ENCODE measurements at regions not wholly inside any gene's neighbourhood (a gene's known extent, or its start where the extent isn't known, plus 50 kb on each side); places are given as distances from the start of the nearest gene placed in this dataset.

DNA sequence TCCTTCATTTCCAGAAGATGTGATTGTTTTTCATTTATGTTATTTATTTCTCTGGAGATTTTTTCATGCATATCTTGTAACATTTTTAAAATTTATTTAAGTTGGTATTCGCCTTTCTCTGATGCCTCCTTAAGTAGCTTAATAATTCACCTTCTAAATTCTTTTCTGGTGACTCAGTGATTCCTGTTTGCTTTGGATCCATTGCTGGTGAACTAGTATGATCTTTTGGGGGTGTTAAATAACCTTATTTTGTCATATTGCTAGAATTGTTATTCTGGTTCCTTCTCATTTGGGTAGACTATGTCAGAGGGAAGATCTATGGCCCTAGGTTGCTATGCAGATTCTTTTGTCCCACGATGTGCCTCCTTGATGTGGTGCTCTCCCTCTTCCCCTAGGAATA, 1347.2 kb upstream of the B3GALT2 start:
- H3K9me3 Mint-ChIP-seq, result peaks cover 2 to 39% (median 13%) of the 10 kb centered on the region in 6 donors
- no peaks in the 10 kb centered on the region for H3K4me1 Mint-ChIP-seq
- H3K27ac Mint-ChIP-seq, result no peak overlapping the region
- no peak overlapping the region for H3K4me3 Mint-ChIP-seq
- DNase-seq, result no peak
- peaks cover 0 to 4% (median 0%) of the 10 kb centered on the region in 3 donors for H3K36me3 Mint-ChIP-seq
- H3K27me3 Mint-ChIP-seq (ENCODE audit: low read depth in 3 of 3), result peaks cover 0 to 2% (median 0%) of the 10 kb centered on the region in 3 donors

GRCh38 chr1:194517567-194517966, 1331.2 kb upstream of the B3GALT2 start:
- H3K4me1 Mint-ChIP-seq, result no peaks in the 10 kb centered on the region
- no peak overlapping the region for H3K27ac Mint-ChIP-seq
- H3K36me3 Mint-ChIP-seq, result no peaks in the 10 kb centered on the region
- no peak overlapping the region for H3K4me3 Mint-ChIP-seq
- H3K27me3 Mint-ChIP-seq (ENCODE audit: low read depth in 3 of 3), result no peaks in the 10 kb centered on the region
- H3K9me3 Mint-ChIP-seq, result peaks cover 8 to 28% (median 13%) of the 10 kb centered on the region in 6 donors
- no peak for DNase-seq

DNA sequence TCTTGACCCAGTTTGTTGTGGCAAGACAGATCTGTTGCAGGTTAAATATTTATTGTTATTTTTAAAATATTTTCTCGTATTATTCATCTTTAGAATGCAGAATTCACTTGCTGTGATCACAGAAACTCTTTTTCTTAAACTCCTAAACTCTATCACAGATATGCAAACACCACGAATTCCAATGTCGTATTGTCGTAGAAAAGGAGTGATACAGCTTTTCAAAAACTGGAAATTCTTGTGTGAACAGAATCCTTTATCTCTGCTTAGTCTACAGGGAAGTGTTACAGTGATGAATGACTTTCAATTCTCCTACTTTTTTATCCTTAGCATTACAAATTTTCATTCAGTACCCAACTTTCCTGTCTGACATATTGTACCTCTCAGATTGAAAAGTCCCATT, 1329.5 kb upstream of the B3GALT2 start:
- H3K4me1 Mint-ChIP-seq, result no peaks in the 10 kb centered on the region
- no peaks in the 10 kb centered on the region for H3K36me3 Mint-ChIP-seq
- no peak overlapping the region for H3K4me3 Mint-ChIP-seq
- peaks cover 0 to under 1% (median 0%) of the 10 kb centered on the region in 3 donors for H3K27me3 Mint-ChIP-seq (ENCODE audit: low read depth in 3 of 3)
- peaks cover 11 to 38% (median 16%) of the 10 kb centered on the region in 6 donors for H3K9me3 Mint-ChIP-seq
- H3K27ac Mint-ChIP-seq, result no peak overlapping the region
- no peak for DNase-seq

DNA sequence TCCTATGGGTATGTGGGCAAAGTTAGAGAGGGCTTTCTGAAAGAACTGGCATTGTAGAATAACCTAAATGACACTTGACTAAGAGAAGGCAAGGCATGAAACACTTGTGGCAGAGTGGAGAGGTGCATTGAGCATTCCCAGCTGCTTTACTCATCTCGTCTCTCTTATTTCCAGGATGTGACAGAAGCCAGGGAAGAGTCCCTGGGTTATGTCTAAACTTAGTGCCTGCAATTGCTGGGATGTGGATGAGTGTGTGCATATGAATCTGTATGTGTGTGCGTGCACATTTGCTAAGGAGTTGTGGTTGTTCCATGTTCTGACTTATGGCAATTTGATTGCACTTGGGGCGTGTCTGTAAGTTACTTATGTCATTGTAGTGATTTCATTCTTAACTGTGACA, 1326.5 kb upstream of the B3GALT2 start:
- Mint-ChIP-seq H3K27ac (no peak overlapping the region), H3K27me3 (ENCODE audit: low read depth in 3 of 3) (peaks cover 0 to 1% (median 0%) of the 10 kb centered on the region in 3 donors), H3K4me1 (no peaks in the 10 kb centered on the region)

GRCh38 chr1:194512345-194512744, 1325.9 kb upstream of the B3GALT2 start:
- Mint-ChIP-seq H3K9me3 (peaks cover 5 to 44% (median 13%) of the 10 kb centered on the region in 6 donors), H3K4me3 (no peak overlapping the region), H3K4me1 (no peaks in the 10 kb centered on the region), H3K27me3 (ENCODE audit: low read depth in 3 of 3) (peaks cover 0 to 1% (median 0%) of the 10 kb centered on the region in 3 donors), H3K36me3 (no peaks in the 10 kb centered on the region), H3K27ac (no peak overlapping the region)
- no peak for DNase-seq

More for the DNA sequence above, 1326.5 kb upstream of the B3GALT2 start:
- Mint-ChIP-seq H3K36me3 (no peaks in the 10 kb centered on the region), H3K4me3 (no peak overlapping the region), H3K9me3 (peaks cover 5 to 47% (median 13%) of the 10 kb centered on the region in 6 donors)
- no peak for DNase-seq

- Mint-ChIP-seq H3K27me3 (ENCODE audit: low read depth in 3 of 3) (no peaks in the 10 kb centered on the region), H3K9me3 (peaks cover 2 to 24% (median 4%) of the 10 kb centered on the region in 6 donors), H3K4me1 (no peaks in the 10 kb centered on the region), H3K27ac (no peak overlapping the region), H3K36me3 (no peaks in the 10 kb centered on the region), H3K4me3 (no peak overlapping the region)
- no peak for DNase-seq
Measured at GRCh38 chr1:194503209-194503608, 1316.8 kb upstream of the B3GALT2 start.

GRCh38 chr1:194495434-194495833, 1309.0 kb upstream of the B3GALT2 start:
- Mint-ChIP-seq H3K4me1 (no peaks in the 10 kb centered on the region), H3K36me3 (no peaks in the 10 kb centered on the region), H3K9me3 (peaks cover 6 to 26% (median 18%) of the 10 kb centered on the region in 6 donors), H3K27me3 (ENCODE audit: low read depth in 3 of 3) (peaks cover 0 to 2% (median 0%) of the 10 kb centered on the region in 3 donors), H3K27ac (no peak overlapping the region), H3K4me3 (no peak overlapping the region)
- no peak for DNase-seq

DNA sequence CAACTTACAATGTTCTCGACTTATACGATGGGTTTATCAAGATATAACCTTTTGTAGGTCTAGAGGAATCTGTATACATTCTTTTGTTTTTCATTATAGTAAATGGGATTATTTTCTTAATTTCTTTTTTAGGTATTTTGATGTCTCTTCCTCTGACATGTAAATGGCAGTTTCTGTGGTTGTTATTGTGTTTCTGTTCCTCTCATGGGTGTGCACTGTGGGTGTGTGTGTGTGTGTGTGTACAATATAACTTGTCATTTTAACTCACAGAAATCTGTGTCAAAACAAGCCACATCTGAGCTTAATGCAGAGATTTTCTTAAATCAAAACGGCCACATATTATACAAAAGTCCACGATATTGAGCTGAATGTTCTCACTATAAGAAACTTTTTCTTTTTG, 1300.8 kb upstream of the B3GALT2 start:
- Mint-ChIP-seq H3K4me1 (no peaks in the 10 kb centered on the region), H3K27ac (no peak overlapping the region), H3K27me3 (ENCODE audit: low read depth in 3 of 3) (no peaks in the 10 kb centered on the region), H3K4me3 (no peak overlapping the region), H3K36me3 (no peaks in the 10 kb centered on the region), H3K9me3 (peaks cover 5 to 29% (median 13%) of the 10 kb centered on the region in 6 donors)
- no peak for DNase-seq

DNA sequence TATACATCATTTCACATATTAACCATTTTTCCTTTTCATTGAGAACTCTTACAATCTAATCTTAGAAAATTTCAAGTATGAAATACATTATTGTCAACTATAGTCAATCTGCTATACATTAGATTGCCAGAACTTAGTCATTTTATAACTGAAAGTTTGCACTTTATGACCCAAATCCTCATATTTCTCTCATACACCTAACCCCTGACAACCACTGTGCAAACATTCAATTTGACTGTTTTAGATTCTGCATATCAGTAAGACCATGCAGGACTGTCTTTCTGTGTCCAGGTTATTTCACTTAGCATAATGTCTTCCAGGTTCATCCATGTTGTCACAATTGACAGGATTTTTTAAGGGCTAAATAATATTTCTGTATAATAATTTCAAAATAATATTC, 1299.0 kb upstream of the B3GALT2 start:
- DNase-seq, result no peak
- peaks cover 5 to 25% (median 11%) of the 10 kb centered on the region in 6 donors for H3K9me3 Mint-ChIP-seq
- H3K36me3 Mint-ChIP-seq, result no peaks in the 10 kb centered on the region
- no peak overlapping the region for H3K27ac Mint-ChIP-seq
- H3K4me1 Mint-ChIP-seq, result no peaks in the 10 kb centered on the region
- H3K4me3 Mint-ChIP-seq, result no peak overlapping the region
- no peaks in the 10 kb centered on the region for H3K27me3 Mint-ChIP-seq (ENCODE audit: low read depth in 3 of 3)

DNA sequence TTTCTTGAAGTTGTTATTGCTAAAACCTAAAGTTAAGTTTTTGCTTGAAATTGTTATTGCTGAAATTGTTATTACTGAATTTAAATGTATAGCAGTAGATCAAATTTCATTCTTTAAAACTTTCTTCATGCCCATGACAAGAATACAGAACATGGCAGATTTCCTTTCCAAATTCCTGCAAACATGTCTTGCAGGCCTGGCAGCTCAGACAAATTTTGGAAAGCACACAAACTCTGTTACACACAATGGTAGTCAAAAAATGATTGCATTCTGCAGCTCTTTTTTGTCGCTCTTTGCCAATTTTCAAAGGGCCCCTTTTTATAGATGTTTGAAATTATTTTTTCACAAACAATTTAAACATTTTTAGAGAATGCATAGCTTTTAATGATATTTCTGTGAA, 1292.3 kb upstream of the B3GALT2 start:
- Mint-ChIP-seq H3K36me3 (no peaks in the 10 kb centered on the region), H3K27ac (no peak overlapping the region), H3K9me3 (peaks cover 0 to 12% (median under 1%) of the 10 kb centered on the region in 6 donors), H3K4me1 (no peaks in the 10 kb centered on the region), H3K27me3 (ENCODE audit: low read depth in 3 of 3) (no peaks in the 10 kb centered on the region), H3K4me3 (no peak overlapping the region)
- DNase-seq, result no peak

DNA sequence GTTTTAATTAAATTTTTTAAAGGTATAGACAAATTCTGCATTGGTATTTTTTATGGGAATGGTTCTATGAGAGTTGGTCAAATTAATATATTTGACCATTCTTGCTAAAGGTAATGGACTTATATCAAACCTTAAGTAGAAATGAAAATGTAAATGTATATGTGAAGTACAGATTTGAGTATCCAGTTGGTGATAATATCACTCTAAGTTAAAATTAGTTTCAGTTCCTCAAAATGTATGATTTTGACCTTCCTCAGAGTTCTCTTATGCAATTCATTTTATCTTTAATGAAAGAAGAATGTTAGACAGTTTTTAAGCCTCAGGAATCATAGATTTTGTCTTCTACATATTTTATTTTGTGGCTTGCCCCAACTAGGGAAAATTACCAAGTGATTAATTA, 1291.5 kb upstream of the B3GALT2 start:
- Mint-ChIP-seq H3K27me3 (ENCODE audit: low read depth in 3 of 3) (no peaks in the 10 kb centered on the region), H3K36me3 (no peaks in the 10 kb centered on the region), H3K4me1 (no peaks in the 10 kb centered on the region), H3K9me3 (peaks cover 0 to 13% (median 2%) of the 10 kb centered on the region in 6 donors), H3K27ac (no peak overlapping the region), H3K4me3 (no peak overlapping the region)
- no peak for DNase-seq

GRCh38 chr1:194476872-194477271, 1290.5 kb upstream of the B3GALT2 start:
- Mint-ChIP-seq H3K27ac (no peak overlapping the region), H3K36me3 (no peaks in the 10 kb centered on the region), H3K27me3 (ENCODE audit: low read depth in 3 of 3) (no peaks in the 10 kb centered on the region), H3K9me3 (peaks cover 0 to 11% (median 4%) of the 10 kb centered on the region in 6 donors), H3K4me1 (no peaks in the 10 kb centered on the region), H3K4me3 (no peak overlapping the region)
- no peak for DNase-seq

GRCh38 chr1:194476351-194476750, 1289.9 kb upstream of the B3GALT2 start:
- no peak overlapping the region for H3K4me3 Mint-ChIP-seq
- peaks cover 1 to 11% (median 4%) of the 10 kb centered on the region in 6 donors for H3K9me3 Mint-ChIP-seq
- no peak overlapping the region for H3K27ac Mint-ChIP-seq
- H3K36me3 Mint-ChIP-seq, result no peaks in the 10 kb centered on the region
- no peaks in the 10 kb centered on the region for H3K27me3 Mint-ChIP-seq (ENCODE audit: low read depth in 3 of 3)
- no peaks in the 10 kb centered on the region for H3K4me1 Mint-ChIP-seq
- DNase-seq, result no peak

DNA sequence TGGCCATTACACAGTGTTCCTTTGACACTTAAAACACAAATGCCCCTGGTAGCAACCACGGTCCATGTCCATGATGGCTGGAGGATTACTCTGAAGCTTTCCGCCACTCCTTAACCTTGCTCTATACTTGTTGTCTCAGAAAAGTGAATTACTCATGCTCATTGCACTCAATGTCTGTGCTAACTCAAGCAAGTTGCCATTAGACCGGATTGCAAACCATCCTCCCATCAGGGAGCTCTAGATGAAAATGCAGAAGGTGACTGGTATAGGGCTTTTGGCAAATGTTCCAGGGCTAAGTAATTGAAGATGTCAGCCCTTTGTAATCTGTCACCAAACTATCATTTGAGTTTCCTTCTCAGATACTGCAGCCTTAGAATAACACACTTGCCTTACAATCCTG, 1288.3 kb upstream of the B3GALT2 start:
- H3K9me3 Mint-ChIP-seq, result peaks cover 1 to 10% (median 10%) of the 10 kb centered on the region in 6 donors
- DNase-seq, result no peak
- H3K4me1 Mint-ChIP-seq, result no peaks in the 10 kb centered on the region
- H3K36me3 Mint-ChIP-seq, result no peaks in the 10 kb centered on the region
- H3K27ac Mint-ChIP-seq, result no peak overlapping the region
- H3K27me3 Mint-ChIP-seq (ENCODE audit: low read depth in 3 of 3), result no peaks in the 10 kb centered on the region
- no peak overlapping the region for H3K4me3 Mint-ChIP-seq

DNA sequence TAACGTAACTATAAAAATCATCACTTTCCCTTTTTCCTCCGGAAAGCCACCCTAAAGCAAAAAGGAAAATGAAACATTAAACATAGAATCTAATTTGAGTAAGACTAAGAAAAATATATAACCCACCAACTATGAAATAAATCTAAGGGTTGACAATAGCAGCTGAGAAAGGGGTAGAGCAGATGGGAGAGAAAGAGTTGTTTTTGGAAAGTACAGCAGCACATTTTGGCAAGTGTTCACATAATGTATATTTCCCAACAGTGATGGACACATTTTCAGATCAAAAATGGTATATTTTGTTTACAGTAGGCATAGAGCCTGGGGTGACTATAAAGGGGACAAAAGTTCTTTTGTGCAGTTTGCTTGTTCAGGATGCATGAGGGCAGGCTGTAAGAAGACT, 1287.4 kb upstream of the B3GALT2 start:
- Mint-ChIP-seq H3K4me1 (no peaks in the 10 kb centered on the region), H3K27me3 (ENCODE audit: low read depth in 3 of 3) (no peaks in the 10 kb centered on the region), H3K4me3 (no peak overlapping the region), H3K36me3 (no peaks in the 10 kb centered on the region), H3K9me3 (peaks cover 1 to 10% (median 10%) of the 10 kb centered on the region in 6 donors), H3K27ac (no peak overlapping the region)
- DNase-seq, result no peak
